HG02943 (cell line): ENCODE measurements at regions not wholly inside any gene's neighbourhood (a gene's known extent, or its start where the extent isn't known, plus 50 kb on each side); places are given as distances from the start of the nearest gene placed in this dataset.

Experiments
- ATAC-seq: cut with Tn5 transposase; IDR thresholded peaks from one replicate; pipeline ENCODE4 v1.9.1; 2021; ENCODE audit warnings: mild to moderate bottlenecking, low read depth, moderate library complexity; ENCODE audit not compliant: unreplicated experiment

DNA sequence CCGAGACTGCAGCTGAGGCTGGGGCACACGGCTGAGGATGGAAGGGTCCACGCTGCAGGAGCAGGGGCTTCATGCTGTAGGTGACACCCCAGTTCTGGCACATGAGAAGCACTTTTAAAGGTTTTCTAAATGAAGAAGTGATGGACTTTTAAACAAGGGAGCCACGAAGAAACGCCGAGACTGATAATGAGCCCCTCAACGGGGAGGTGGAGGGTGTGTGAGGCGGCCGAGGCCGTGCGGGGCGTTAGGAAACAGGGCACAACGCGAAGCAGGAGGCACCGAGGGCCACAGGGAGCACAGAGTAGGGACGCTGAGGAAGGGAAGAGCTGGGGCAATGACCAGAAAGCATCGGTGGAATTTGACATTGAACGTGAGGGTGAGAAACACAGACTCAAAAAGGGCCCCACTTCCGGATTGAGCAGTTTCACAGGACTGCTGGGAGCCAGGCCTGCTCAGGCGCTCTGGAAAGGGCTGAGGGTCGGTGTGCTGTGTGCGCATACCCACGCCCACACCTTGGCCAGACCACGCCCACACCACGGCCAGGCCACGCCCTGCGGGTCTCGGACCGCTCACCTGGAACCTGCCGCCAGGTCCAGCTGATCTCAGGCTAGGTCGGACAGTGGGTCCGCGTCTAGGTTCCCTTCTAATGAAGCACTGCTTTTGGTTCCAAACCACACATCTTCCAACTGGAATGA is 115.7 kb downstream of the GYPC start:
- no peak for ATAC-seq

GRCh38 chr2:126774290-126774689 is 118.3 kb downstream of the GYPC start:
- no peak for ATAC-seq

- no peak for ATAC-seq
Measured at GRCh38 chr2:126774761-126775160, 118.8 kb downstream of the GYPC start.

GRCh38 chr2:126775300-126775985 is 119.5 kb downstream of the GYPC start:
- ATAC-seq = no peak

DNA sequence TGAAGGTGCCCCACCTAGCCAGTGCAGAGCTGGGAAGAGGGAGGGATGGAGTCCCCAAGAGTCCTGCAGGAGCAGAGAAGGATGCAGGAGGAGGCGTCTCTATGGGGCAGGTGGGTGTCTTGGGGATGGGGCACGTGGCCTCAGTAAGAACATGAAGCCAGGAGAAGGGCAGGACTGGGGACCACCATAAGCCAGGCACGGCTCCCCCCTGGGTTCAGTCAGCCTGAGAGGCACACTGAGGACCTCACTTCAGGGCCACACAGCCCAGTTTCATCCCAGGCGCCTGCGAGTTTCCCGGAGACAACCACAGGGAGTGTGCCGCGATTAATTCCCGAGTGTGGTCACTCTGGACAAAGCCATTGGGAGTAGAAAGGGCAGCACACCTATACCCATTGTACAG is 120.3 kb downstream of the GYPC start:
- ATAC-seq = no peak

- peak; percentile 72 for ATAC-seq
Measured at GRCh38 chr2:126776692-126777619, 121.0 kb downstream of the GYPC start.

- ATAC-seq = peak; percentile 3
Measured at GRCh38 chr2:126777620-126777978, 121.1 kb upstream of the TEX51 start.

GRCh38 chr2:126778561-126779501 is 119.9 kb upstream of the TEX51 start:
- ATAC-seq = no peak

GRCh38 chr2:126781206-126781605 is 117.5 kb upstream of the TEX51 start:
- ATAC-seq = no peak

GRCh38 chr2:126781806-126782205 is 116.9 kb upstream of the TEX51 start:
- no peak for ATAC-seq

GRCh38 chr2:126782648-126783047 is 116.0 kb upstream of the TEX51 start:
- ATAC-seq = no peak

GRCh38 chr2:126783341-126783740 is 115.3 kb upstream of the TEX51 start:
- no peak for ATAC-seq

GRCh38 chr2:126784045-126784444 is 114.6 kb upstream of the TEX51 start:
- no peak for ATAC-seq

GRCh38 chr2:126784621-126785020 is 114.1 kb upstream of the TEX51 start:
- ATAC-seq = no peak

GRCh38 chr2:126785236-126785635 is 113.5 kb upstream of the TEX51 start:
- no peak for ATAC-seq

- no peak for ATAC-seq
Measured at GRCh38 chr2:126785862-126786261, 112.8 kb upstream of the TEX51 start.

DNA sequence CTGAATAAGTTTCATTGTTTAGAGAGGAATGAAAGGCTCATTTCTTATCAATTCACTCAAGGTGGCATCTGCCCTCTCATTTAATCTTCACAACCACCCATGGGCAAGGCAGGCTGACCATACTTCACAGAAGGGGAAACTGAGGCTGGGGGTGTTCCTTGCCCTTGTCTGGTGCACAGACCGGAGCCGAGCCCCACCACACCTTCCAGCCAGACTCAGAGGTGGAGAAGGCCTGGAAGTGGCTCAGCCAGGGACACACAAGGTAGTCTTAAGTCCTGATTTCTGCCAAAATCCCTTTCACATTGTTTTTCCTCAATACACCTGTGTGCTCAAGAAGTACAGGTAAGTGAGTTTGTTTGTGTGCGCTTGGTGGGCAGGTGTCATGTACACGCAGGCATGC is 111.9 kb upstream of the TEX51 start:
- no peak for ATAC-seq

DNA sequence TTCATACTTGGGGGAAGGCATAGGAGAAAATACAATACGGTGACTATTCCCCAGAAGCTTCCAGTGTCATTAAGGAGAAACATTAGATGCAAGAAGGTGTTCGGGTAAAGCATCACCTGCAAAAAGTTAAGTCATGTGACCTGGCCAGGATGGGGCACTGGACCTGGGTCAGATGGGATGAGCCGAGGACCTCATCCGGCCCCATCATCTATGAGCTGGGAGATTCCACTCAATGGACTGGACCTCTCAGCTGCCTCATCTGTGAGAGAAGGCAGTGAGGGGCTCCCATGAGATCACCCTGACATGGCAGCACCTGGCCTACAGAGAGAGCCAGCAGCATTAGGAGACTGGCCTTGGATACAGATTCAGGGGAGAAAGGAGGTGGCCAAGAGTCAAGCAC is 111.4 kb upstream of the TEX51 start:
- ATAC-seq = no peak

- no peak for ATAC-seq
Measured at GRCh38 chr2:126788113-126788512, 110.6 kb upstream of the TEX51 start.

DNA sequence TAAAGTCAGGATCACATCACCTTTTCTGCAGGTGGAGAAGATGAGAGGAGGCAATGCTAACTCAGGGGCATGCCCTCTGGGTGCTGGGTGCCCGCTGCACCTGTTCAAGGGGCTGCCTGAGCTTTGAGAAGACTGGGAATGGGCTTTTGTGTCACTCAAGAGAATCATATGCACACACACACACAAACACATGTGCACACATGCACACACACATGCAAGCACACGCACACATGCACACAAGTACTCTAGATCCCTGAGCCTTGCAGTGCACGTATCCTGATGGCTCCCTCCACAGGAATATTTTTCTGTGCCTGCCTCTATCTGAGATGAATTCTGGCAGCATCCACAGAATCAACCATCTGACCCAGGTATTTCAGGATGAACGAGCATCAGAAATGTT is 110.0 kb upstream of the TEX51 start:
- ATAC-seq = no peak
